Suprapubic skin (tissue), 4 donors: ENCODE measurements at regions not wholly inside any gene's neighbourhood (a gene's known extent, or its start where the extent isn't known, plus 50 kb on each side); places are given as distances from the start of the nearest gene placed in this dataset.

Experiments
- DNase-seq, 2 donors: peaks; one replicate each; pipeline ENCODE4 v3.0.0-alpha.2; 2019; ENCODE audit warnings: low spot score in 2 of 2
- H3K27ac ChIP-seq: fragments of 200-600 bp; sonication (generic); one replicate; pipeline ENCODE4 v1.5.1; 2019
- H3K27me3 ChIP-seq: fragments of 200-600 bp; sonication (generic); one replicate; pipeline ENCODE4 v1.5.1; 2019
- H3K36me3 ChIP-seq: fragments of 200-600 bp; sonication (generic); one replicate; pipeline ENCODE4 v1.5.1; 2019
- H3K4me1 ChIP-seq: fragments of 200-600 bp; sonication (generic); one replicate; pipeline ENCODE4 v1.5.1; 2019
- H3K4me3 ChIP-seq: fragments of 200-600 bp; sonication (generic); one replicate; pipeline ENCODE4 v1.5.1; 2019; ENCODE audit warnings: mild to moderate bottlenecking
- H3K9me3 ChIP-seq: fragments of 200-600 bp; sonication (generic); one replicate; pipeline ENCODE4 v1.5.1; 2019
- EP300 ChIP-seq: sonication (generic); formaldehyde crosslinking; IDR thresholded peaks from one replicate; pipeline ENCODE4 v1.6.1; 2017; ENCODE audit warnings: antibody characterized with exemption
- POLR2A ChIP-seq, 2 donors: fragments of 450-650 bp; IDR thresholded peaks; one replicate each; pipeline ENCODE4 v1.6.1; 2017; ENCODE audit warnings: antibody characterized with exemption in 2 of 2, mild to moderate bottlenecking in 2 of 2, moderate library complexity in 2 of 2
- POLR2AphosphoS5 ChIP-seq, 3 donors: sonication (generic); formaldehyde crosslinking; IDR thresholded peaks; one replicate each; pipeline ENCODE4 v1.6.1; 2017; ENCODE audit warnings: antibody characterized with exemption in 3 of 3
- WGBS: methylation state at CpG from one replicate; pipeline ENCODE4 v1.1.5; 2018; 5-methylcytosine and 5-hydroxymethylcytosine counted together
- TF ChIP-seq, protein P1 (sequence below), 2 donors: fragments of 200-600 bp in 1 of 2; fragments of 450-650 bp in 1 of 2; sonication (generic) in 1 of 2; IDR thresholded peaks; one replicate each; pipeline ENCODE4 v1.5.1; 2016 to 2019; ENCODE audit warnings: antibody characterized with exemption in 2 of 2, mild to moderate bottlenecking in 1 of 2, moderate library complexity in 1 of 2

DNA sequence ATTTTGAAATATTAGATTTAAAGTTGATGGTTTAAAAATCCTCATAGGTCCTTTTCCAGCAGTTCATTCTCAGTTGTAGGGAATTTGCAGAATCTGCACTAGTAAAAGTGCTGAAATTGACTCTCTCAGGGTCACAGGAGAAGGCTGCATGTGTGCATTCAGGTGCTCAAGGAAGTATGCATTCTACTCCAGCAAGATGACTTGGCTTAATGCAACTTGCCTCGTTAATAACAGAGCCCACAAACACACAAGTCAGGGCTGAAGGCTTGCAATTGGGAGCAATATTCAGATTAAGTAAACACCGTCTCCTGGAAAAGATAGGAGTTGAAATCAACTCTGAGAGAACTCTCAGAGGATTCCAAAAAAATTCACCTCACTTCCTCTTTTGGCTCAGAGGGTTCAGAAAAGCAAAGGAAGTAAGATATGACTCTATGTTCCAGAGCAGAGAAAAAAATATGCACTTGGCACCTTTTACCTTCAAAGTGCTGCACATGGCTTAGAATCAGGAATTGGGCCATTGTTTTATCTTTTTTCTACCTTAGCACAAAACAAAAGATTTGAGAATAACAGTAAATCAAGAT is 406.3 kb upstream of the DCN start:
- Histone ChIP-seq H3K36me3 (no peaks in the 10 kb centered on the region), H3K9me3 (no peaks in the 10 kb centered on the region), H3K4me1 (no peaks in the 10 kb centered on the region), H3K27me3 (no peaks in the 10 kb centered on the region), H3K4me3 (no peak overlapping the region), H3K27ac (no peak overlapping the region)
- TF ChIP-seq POLR2AphosphoS5 (IDR thresholded peaks at IDR 0.05) (no peak), POLR2A (IDR thresholded peaks at IDR 0.05) (no peak)
- 55% methylated on average over 2 of the region's 2 CpGs for WGBS
- DNase-seq = no peak

DNA sequence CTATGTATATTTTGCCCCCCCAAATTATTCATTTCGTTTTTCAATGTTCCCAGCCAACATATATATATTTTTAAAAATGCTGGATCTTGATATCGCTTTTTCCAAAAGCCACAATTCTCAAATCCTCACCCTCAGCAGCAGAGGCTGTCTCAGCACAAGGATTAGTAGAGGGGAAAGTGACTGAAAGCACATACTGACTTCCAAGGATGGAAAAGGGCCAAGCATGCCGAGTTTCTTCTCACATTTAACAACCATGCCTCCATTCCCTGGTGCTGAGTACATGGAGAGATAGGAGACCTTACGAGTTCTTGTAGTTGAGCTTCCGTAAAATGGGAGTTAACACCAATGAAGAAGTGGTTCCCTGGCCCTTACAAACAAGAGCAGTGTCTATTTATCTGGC is 403.4 kb upstream of the DCN start:
- WGBS = 87% methylated on average over 5 of the region's 5 CpGs
- Histone ChIP-seq H3K4me3 (no peak overlapping the region), H3K9me3 (no peaks in the 10 kb centered on the region), H3K4me1 (no peaks in the 10 kb centered on the region), H3K27me3 (no peaks in the 10 kb centered on the region), H3K27ac (no peak overlapping the region), H3K36me3 (no peaks in the 10 kb centered on the region)
- TF ChIP-seq, protein P1, sequence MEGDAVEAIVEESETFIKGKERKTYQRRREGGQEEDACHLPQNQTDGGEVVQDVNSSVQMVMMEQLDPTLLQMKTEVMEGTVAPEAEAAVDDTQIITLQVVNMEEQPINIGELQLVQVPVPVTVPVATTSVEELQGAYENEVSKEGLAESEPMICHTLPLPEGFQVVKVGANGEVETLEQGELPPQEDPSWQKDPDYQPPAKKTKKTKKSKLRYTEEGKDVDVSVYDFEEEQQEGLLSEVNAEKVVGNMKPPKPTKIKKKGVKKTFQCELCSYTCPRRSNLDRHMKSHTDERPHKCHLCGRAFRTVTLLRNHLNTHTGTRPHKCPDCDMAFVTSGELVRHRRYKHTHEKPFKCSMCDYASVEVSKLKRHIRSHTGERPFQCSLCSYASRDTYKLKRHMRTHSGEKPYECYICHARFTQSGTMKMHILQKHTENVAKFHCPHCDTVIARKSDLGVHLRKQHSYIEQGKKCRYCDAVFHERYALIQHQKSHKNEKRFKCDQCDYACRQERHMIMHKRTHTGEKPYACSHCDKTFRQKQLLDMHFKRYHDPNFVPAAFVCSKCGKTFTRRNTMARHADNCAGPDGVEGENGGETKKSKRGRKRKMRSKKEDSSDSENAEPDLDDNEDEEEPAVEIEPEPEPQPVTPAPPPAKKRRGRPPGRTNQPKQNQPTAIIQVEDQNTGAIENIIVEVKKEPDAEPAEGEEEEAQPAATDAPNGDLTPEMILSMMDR (IDR thresholded peaks at IDR 0.05) = no peak
- TF ChIP-seq POLR2A (IDR thresholded peaks at IDR 0.05) (no peak), EP300 (no peak), POLR2AphosphoS5 (IDR thresholded peaks at IDR 0.05) (no peak)
- DNase-seq = no peak

DNA sequence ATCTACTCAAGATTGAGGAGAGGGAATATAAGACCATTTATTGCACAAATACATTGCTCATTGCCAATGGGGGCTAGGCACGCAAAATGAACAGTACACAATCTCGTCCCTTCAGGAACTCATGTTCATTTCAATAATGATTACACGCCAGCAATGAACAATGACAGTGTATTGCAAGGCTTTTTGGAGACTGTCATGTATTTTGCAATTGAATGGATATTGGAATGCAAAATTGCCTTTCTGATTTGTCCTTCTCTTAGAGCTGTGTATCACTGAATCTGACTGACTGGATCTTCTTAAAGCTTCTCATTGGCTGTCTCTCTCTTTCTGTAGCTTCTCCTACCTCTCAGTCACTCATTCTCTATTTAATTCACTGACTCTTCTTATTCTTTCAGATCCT is 400.2 kb upstream of the DCN start:
- Histone ChIP-seq H3K4me3 (no peak overlapping the region), H3K36me3 (no peaks in the 10 kb centered on the region), H3K27ac (no peak overlapping the region), H3K9me3 (no peaks in the 10 kb centered on the region), H3K4me1 (peaks cover 12% of the 10 kb centered on the region), H3K27me3 (no peaks in the 10 kb centered on the region)
- WGBS = 88% methylated on average over 3 of the region's 3 CpGs
- DNase-seq = no peak
- TF ChIP-seq, protein P1 (IDR thresholded peaks at IDR 0.05) = no peak
- TF ChIP-seq POLR2A (IDR thresholded peaks at IDR 0.05) (no peak), EP300 (no peak), POLR2AphosphoS5 (IDR thresholded peaks at IDR 0.05) (no peak)

DNA sequence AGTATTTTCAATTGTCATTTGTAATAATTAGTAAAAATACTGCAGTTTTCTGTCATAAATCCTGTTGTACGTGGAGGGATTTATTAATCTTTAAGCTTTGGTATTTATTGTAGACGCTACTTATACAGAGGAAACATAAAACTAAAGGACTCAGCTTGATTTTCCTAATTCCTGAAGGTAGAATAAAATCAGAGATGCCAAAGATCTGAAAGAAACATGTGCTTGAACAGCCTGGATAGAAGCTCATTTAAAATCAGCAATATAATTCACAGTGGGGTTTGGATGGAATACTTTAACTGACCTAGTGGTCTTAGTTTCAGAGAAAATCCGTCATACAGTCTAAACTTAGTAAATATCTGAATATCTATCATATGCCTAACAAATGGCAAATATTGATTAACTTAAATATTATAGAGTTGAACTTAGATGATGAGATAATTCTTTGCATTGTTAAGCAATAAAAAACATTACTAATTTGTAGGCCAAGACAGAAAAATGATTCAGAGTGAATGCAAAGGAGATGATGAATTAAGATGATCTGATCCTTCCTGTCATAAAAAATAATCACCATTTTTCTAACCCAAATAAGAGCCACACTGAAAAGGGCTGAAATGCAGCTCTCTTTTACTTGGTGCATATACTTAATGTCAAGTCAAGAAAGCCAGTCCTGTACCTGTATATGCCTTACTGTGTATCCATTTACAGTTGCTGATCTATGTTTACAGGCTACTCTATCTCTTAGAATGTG is 397.1 kb upstream of the DCN start:
- H3K27ac ChIP-seq = no peak overlapping the region
- no peak for TF ChIP-seq EP300
- H3K4me1 ChIP-seq = peaks cover 18% of the 10 kb centered on the region
- WGBS = 62% methylated on average over 3 of the region's 3 CpGs
- no peaks in the 10 kb centered on the region for H3K36me3 ChIP-seq
- DNase-seq = no peak
- no peaks in the 10 kb centered on the region for H3K27me3 ChIP-seq
- H3K4me3 ChIP-seq = no peak overlapping the region
- H3K9me3 ChIP-seq = no peaks in the 10 kb centered on the region

DNA sequence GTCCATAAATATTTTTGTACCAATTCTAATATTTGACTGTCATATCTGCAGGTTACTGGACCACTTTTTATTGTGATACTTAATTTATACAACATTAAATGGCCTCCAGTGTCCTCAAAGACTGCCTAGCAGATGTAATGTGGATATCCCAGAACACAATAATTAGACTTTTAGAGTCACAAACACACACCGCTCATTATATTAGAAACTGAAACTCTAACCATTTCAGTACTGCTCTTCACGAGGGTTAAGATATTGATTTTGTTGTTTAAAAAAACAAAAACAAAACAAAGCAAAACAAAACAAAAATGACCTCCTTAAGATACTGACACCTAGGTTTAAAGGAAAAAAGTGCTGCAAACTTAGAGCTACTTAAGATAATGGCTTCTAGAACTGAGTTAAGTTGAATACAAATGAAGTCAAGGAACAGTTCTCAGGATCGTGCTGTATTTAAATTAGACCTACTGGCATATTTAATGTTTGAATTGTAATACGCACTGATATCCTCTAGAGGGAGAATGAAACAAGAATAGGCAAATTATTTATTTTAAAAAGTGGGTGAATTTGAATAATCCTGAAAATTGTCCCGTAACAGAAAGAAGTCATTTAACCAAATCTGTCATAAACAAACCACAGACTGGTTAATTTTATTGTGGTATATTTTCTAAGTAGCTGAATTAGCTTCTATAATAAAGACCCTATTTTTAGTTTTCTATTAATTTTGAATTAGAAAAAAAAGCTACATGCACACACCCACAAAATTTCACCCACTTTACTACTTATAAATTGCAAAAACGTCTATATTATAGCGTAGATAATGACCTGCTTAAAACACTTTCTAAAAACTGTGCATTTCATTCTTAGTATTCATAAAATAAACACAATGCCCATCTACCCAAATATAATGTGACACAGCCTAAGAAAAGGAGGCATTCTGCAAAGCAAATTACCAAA is 395.2 kb upstream of the DCN start:
- TF ChIP-seq EP300 = no peak
- TF ChIP-seq, protein P1 (IDR thresholded peaks at IDR 0.05) = peak; percentile 55 to 71
- 16% methylated on average over 7 of the region's 7 CpGs for WGBS
- no peaks in the 10 kb centered on the region for H3K27me3 ChIP-seq
- DNase-seq = no peak
- peaks cover 18% of the 10 kb centered on the region for H3K4me1 ChIP-seq
- peak overlapping the region; percentile 26 for H3K4me3 ChIP-seq
- H3K27ac ChIP-seq = no peak overlapping the region
- H3K9me3 ChIP-seq = no peaks in the 10 kb centered on the region
- no peaks in the 10 kb centered on the region for H3K36me3 ChIP-seq

DNA sequence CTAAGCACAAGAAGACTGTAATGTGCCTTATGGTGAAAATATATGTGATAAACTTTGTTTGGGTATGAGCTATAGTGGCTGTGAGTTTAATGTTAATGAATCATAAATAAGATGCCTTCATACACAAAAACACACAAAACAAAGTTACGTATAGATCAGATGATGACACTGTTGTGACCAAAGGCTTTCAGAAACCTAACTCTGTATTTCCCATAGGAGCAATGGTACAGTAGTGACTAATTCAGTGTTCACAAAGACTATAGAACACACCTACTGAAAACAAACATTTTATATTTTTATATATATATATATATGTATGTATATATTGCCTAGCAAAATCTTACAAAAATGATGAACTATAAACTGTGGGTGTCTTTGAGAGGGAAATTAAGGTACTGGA is 393.8 kb upstream of the DCN start:
- no peak for DNase-seq
- Histone ChIP-seq H3K4me3 (no peak overlapping the region), H3K27ac (no peak overlapping the region), H3K4me1 (peaks cover 18% of the 10 kb centered on the region), H3K9me3 (no peaks in the 10 kb centered on the region), H3K36me3 (no peaks in the 10 kb centered on the region), H3K27me3 (no peaks in the 10 kb centered on the region)
- WGBS = 92% methylated on average over 1 of the region's 1 CpG
- no peak for TF ChIP-seq EP300
- TF ChIP-seq, protein P1 (IDR thresholded peaks at IDR 0.05) = no peak
- no peak for TF ChIP-seq POLR2A (IDR thresholded peaks at IDR 0.05)
- TF ChIP-seq POLR2AphosphoS5 (IDR thresholded peaks at IDR 0.05) = no peak
